Muscle of arm (tissue), 1 donor: ENCODE measurements at regions not wholly inside any gene's neighbourhood (a gene's known extent, or its start where the extent isn't known, plus 50 kb on each side); places are given as distances from the start of the nearest gene placed in this dataset.

Experiments used
- DNase-seq: peaks from one replicate; pipeline ENCODE4 v3.0.0-alpha.2; 2013

- DNase-seq: no peak
Measured at GRCh38 chr2:172361840-172362239, 65.5 kb upstream of the ITGA6 start.

GRCh38 chr2:172364261-172364660 lies 63.1 kb upstream of the ITGA6 start:
- no peak for DNase-seq

GRCh38 chr2:172366596-172367150 lies 60.7 kb upstream of the ITGA6 start:
- peak; percentile 53 for DNase-seq

GRCh38 chr2:172370821-172371455 lies 56.4 kb upstream of the ITGA6 start:
- DNase-seq: no peak

GRCh38 chr2:172372436-172372835 lies 55.0 kb upstream of the ITGA6 start:
- DNase-seq: no peak

GRCh38 chr2:172373076-172373475 lies 54.3 kb upstream of the ITGA6 start:
- no peak for DNase-seq

- no peak for DNase-seq
Measured at GRCh38 chr2:172373766-172374165, 53.6 kb upstream of the ITGA6 start.

GRCh38 chr2:172374318-172375240 lies 52.8 kb upstream of the ITGA6 start:
- DNase-seq: no peak

GRCh38 chr2:172375251-172375650 lies 52.1 kb upstream of the ITGA6 start:
- DNase-seq: no peak

- no peak for DNase-seq
Measured at GRCh38 chr2:172376016-172376415, 51.4 kb upstream of the ITGA6 start.

GRCh38 chr2:172376505-172377125 lies 50.8 kb upstream of the ITGA6 start:
- DNase-seq: no peak

GRCh38 chr2:172377408-172377807 lies 50.0 kb upstream of the ITGA6 start:
- DNase-seq: no peak
